H54 (cell line): ENCODE measurements at regions not wholly inside any gene's neighbourhood (a gene's known extent, or its start where the extent isn't known, plus 50 kb on each side); places are given as distances from the start of the nearest gene placed in this dataset.

Experiments used
- DNase-seq: peaks from one replicate; pipeline ENCODE4 v3.0.0; 2011; ENCODE audit warnings: low spot score, mixed read lengths; ENCODE audit not compliant: insufficient read length
- FAIRE-seq: peaks from 3 replicates; lab custom pipeline; 2011; peaks lifted over from hg19 to GRCh38; lab: Jason Lieb, UNC
- POLR2A ChIP-seq: IDR thresholded peaks from 2 replicates; pipeline ENCODE4 v1.6.1; 2011; ENCODE audit warnings: low read depth, mild to moderate bottlenecking, low read length

- TF ChIP-seq POLR2A: no peak
- FAIRE-seq: no peak
These were observed 65.5 kb downstream of the VCX2 start for GRCh38 chrX:8105531-8105930.

GRCh38 chrX:8103655-8104054, 67.4 kb downstream of the VCX2 start:
- DNase-seq: no peak
- TF ChIP-seq POLR2A: no peak
- FAIRE-seq: no peak

More at GRCh38 chrX:8105531-8105930, 65.5 kb downstream of the VCX2 start:
- DNase-seq: no peak

DNA sequence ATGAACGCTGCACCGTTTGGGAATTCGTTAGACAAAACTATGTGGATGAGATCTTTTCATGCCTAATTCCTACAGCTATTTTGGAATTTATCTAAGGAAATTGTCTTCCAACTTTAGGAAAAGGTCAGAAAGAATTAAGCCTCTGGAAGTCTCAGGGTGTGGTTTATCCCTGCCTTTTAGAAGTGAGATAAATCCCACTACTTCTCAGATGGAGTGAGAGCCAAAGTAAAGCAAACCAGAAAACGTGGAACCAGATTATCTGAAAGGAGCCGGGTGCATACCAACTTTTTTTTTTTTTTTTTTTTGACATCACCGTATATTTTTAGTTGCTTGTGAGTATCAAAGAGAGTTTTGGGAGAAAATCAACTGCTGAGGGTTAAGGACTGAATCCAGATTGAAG, 79.6 kb downstream of the VCX2 start:
- no peak for TF ChIP-seq POLR2A
- DNase-seq: no peak
- no peak for FAIRE-seq

GRCh38 chrX:8090906-8091305, 80.2 kb downstream of the VCX2 start:
- FAIRE-seq: no peak
- no peak for TF ChIP-seq POLR2A
- no peak for DNase-seq

DNA sequence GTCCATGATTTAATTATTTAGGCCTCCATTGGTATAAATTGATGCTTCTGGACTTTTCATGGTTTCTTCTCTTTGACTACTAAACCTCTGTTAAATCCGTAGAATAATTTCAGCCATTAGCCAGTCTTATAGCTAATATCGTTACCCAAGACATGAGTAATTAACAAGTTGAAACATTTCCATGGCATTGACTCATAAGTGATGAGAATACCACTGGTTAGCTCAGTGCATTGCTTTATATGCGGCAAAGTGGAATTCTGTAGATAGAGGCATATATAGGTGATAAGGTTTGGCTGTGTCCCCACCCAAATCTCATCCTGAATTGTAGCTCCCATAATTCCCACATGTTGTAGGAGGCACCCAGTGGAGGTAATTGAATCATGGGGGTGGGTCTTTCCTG, 80.6 kb downstream of the VCX2 start:
- FAIRE-seq (no peak), DNase-seq (no peak)
- TF ChIP-seq POLR2A: no peak

DNA sequence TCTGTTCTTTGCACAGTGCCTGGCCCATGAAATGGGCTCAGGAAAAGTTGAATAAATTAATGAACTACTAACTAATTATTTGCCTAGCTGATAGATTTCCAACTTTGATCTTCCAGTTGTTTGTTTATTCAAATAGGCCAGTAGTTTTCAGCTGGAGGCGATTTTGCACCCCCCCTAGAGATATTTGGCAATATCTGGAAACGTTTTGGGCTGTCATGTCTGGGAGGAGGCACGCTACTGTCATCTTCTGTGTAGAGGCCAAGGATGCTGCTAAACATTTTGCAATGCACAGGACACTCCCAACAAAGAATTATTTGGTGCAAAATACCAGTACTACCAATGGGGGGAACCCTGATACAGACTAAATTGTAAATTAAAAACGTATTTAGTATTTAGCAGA, 81.9 kb downstream of the VCX2 start:
- no peak for FAIRE-seq
- DNase-seq: no peak
- no peak for TF ChIP-seq POLR2A

DNA sequence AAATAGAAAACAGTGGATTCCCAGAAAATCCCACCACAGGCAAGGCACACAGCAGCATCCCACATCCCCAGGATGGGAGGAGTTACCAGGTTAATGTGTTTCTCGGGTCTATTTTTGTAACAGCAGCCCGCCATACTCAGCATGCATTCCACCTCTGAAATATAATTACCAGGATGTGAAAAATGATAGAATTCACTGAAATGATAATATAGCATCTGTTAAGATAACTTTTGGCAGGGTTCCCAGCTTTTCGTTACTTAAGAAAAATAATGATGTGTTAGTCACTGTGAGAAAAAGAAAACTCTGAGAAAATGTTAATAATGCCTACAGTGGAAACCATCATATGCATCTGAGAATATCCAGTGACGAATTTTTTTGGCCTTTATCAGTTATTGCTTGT, 87.1 kb downstream of the VCX2 start:
- DNase-seq: no peak
- FAIRE-seq: no peak
- TF ChIP-seq POLR2A: no peak

- no peak for TF ChIP-seq POLR2A
- FAIRE-seq (no peak), DNase-seq (no peak)
These were observed 87.8 kb downstream of the VCX2 start for GRCh38 chrX:8083286-8083685.

DNA sequence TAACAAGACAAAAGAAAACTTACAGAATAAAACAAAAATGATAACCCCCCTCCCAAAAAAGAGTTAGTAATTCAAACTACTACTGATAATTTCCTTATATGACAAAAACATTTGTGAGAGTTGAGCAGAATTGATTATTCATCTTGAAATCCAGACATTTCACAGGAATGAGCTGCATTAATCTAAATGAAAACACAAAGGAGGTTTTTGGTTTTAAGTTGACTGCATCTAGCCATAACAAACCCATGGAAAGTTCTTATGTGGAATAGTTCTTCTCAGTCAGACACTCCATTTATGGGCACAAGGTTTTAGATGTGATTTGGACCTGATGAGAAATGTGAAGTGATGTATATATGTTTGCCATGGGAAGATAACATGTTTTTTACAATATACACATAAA, 95.4 kb downstream of the VCX2 start:
- DNase-seq (no peak), FAIRE-seq (no peak)
- no peak for TF ChIP-seq POLR2A

DNA sequence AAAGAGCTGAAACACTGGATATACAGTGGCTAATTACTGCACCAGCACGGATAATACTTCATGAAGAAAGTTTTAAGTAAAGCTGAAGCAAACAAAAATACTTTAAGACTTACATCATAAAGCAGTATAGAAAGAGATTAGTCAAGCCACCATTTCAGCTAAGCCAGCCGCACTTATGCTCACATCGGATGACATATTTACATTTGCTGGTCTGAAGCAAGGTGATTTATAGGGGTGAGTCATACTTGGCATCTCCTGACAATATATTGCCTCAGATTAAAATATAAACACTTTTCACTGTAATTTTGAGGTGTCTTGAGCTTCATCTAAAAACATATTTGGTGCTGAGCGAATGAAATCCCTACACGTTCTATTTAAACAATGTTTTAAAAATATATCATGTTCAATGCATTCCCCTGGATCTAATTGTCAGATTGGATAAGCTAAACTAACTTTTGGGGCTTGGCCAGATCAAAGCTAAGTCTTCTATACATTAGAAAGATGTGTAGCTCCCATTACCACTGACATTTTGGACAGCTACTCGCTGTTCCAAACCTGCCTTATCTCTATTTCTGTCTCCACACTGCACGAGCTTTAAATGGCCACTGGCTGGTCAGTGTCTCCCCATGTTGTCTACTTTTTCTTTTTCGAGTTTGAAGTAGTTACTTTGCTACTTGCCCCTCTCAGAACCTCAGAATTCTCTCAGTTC, 103.2 kb downstream of the VCX2 start:
- FAIRE-seq: no peak
- no peak for DNase-seq
- TF ChIP-seq POLR2A: no peak

GRCh38 chrX:8052909-8053308, 118.2 kb downstream of the VCX2 start:
- FAIRE-seq (no peak), DNase-seq (no peak)
- no peak for TF ChIP-seq POLR2A

GRCh38 chrX:8049827-8050226, 121.2 kb downstream of the VCX2 start:
- FAIRE-seq: no peak
- no peak for DNase-seq
- TF ChIP-seq POLR2A: no peak

DNA sequence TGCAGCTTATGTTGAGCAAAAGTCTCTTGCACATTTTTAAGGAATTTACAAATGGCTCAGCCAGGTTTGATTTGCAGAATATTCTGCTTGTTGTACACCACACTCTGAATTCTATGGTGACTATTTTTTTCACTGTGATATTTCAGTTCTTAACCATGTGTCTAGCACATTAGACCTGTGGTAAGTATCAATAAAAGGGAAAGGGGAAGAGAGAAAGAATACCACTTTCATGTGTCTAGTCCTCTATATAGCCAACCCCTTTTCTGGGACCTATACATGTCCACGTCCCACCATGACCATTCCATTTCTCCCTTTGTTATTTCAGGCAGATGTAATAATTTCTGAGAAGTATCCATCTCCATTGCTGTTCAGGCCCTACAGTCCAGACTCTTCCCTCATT, 121.3 kb upstream of the PNPLA4 start:
- no peak for DNase-seq
- FAIRE-seq: no peak
- no peak for TF ChIP-seq POLR2A

GRCh38 chrX:8044947-8045346, 117.7 kb upstream of the PNPLA4 start:
- DNase-seq (no peak), FAIRE-seq (no peak)
- no peak for TF ChIP-seq POLR2A

- TF ChIP-seq POLR2A: no peak
- FAIRE-seq (no peak), DNase-seq (no peak)
These were observed 116.3 kb upstream of the PNPLA4 start for GRCh38 chrX:8043546-8043945.
